ENCODE measurements at regions not wholly inside any gene's neighbourhood (a gene's known extent, or its start where the extent isn't known, plus 50 kb on each side); places are given as distances from the start of the nearest gene placed in this dataset.

DNA sequence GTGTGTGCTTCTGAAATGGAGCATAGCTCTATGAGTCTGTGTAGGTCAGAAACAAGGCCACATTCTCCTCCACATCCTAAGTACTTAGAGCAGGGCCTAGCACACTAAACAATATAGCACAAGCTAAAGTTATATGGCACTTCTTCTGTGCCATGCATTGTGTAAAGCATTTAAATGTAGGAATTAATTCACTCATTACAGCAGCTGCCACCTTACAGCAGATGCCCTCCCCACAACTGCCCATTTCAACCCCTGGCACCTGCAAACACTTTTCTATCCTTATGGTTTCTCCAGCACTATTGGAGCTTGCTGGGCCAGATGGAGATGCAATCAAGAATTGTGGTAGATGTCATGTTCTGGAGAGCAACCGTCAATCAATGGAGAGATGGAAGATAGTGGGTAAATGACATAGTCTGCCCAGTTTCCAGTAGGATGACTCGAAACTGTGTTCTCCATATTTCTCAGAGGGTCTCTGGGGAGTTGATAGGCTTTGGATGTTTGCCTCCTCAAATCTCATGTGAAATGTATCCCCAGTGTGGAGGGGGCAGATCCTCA lies 373.7 kb downstream of the DOK5 start:
- H3K27ac ChIP-seq (ENCODE audit: insufficient read length, low read depth, low read length), result no peak overlapping the region
- H3K4me1 ChIP-seq (ENCODE audit: insufficient read depth, low read length), result no peaks in the 10 kb centered on the region
- no peak overlapping the region for H4K5ac ChIP-seq (ENCODE audit: insufficient read length, low read depth, low read length)
- H3K4me1 Mint-ChIP-seq, result peaks cover 3 to 4% of the 10 kb centered on the region in 2 experiments; a peak in 1 of 4 replicates
- H3K9ac ChIP-seq (ENCODE audit: extremely low read depth, insufficient read length, low read length), result no peak overlapping the region
- no peaks in the 10 kb centered on the region for H3K23me2 ChIP-seq (ENCODE audit: insufficient read length, low read depth, low read length, poor library complexity, severe bottlenecking)
- no peak overlapping the region for H3K18ac ChIP-seq (ENCODE audit: insufficient read length, low read depth, low read length)
- no peak overlapping the region for H2BK120ac ChIP-seq (ENCODE audit: low read depth, low read length, poor library complexity, severe bottlenecking)
- H3K9me3 ChIP-seq (ENCODE audit: control insufficient read depth, low read depth, low read length), result no peaks in the 10 kb centered on the region
- WGBS (ENCODE audit: extremely low coverage, insufficient read length, low lambda C conversion rate), result no CpG with 5 or more reads among the region's 2 CpGs
- H3K79me2 ChIP-seq (ENCODE audit: insufficient read depth, low read length), result no peaks in the 10 kb centered on the region
- H3K27ac Mint-ChIP-seq, result no peak overlapping the region
- no peak overlapping the region for H3K56ac ChIP-seq (ENCODE audit: insufficient read length, low read depth, low read length)
- H3K36me3 Mint-ChIP-seq (ENCODE audit: insufficient read depth in 1 of 3, low read depth in 3 of 3), result no peaks in the 10 kb centered on the region
- H4K91ac ChIP-seq (ENCODE audit: insufficient read length, low read depth, low read length), result no peak overlapping the region
- no peaks in the 10 kb centered on the region for H3K27me3 Mint-ChIP-seq (ENCODE audit: low read depth)
- H3K4me3 Mint-ChIP-seq, result no peak overlapping the region
- no peak overlapping the region for H2BK12ac ChIP-seq (ENCODE audit: insufficient read length, low read depth, low read length)
- H4K8ac ChIP-seq (replicated peaks; ENCODE audit: insufficient read length, low read depth, low read length), result no peak overlapping the region
- H2AFZ ChIP-seq (ENCODE audit: low read length), result no peak overlapping the region
- no peaks in the 10 kb centered on the region; a peak in 1 of 5 replicates for H3K9me3 Mint-ChIP-seq
- H3K4me2 ChIP-seq (ENCODE audit: insufficient read depth, insufficient read length, low read length), result no peak overlapping the region
- no peak overlapping the region for H3K23ac ChIP-seq (ENCODE audit: insufficient read length, low read depth, low read length)
- no peaks in the 10 kb centered on the region for H3K79me1 ChIP-seq (ENCODE audit: insufficient read depth, low read depth, low read length, poor library complexity, severe bottlenecking)
- H4K20me1 ChIP-seq (ENCODE audit: control insufficient read depth, insufficient read depth, insufficient read length), result no peaks in the 10 kb centered on the region
- H3K27me3 ChIP-seq (ENCODE audit: insufficient read depth, low read length), result no peaks in the 10 kb centered on the region
- H3K4ac ChIP-seq (ENCODE audit: low read depth, low read length), result no peak overlapping the region
- no peak overlapping the region for H2BK20ac ChIP-seq (ENCODE audit: low read depth, low read length, poor library complexity, severe bottlenecking)
- H2AK5ac ChIP-seq (ENCODE audit: insufficient read length, low read length), result no peak overlapping the region
- no peak for DNase-seq
- TF ChIP-seq, protein P1, sequence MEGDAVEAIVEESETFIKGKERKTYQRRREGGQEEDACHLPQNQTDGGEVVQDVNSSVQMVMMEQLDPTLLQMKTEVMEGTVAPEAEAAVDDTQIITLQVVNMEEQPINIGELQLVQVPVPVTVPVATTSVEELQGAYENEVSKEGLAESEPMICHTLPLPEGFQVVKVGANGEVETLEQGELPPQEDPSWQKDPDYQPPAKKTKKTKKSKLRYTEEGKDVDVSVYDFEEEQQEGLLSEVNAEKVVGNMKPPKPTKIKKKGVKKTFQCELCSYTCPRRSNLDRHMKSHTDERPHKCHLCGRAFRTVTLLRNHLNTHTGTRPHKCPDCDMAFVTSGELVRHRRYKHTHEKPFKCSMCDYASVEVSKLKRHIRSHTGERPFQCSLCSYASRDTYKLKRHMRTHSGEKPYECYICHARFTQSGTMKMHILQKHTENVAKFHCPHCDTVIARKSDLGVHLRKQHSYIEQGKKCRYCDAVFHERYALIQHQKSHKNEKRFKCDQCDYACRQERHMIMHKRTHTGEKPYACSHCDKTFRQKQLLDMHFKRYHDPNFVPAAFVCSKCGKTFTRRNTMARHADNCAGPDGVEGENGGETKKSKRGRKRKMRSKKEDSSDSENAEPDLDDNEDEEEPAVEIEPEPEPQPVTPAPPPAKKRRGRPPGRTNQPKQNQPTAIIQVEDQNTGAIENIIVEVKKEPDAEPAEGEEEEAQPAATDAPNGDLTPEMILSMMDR (conservative IDR thresholded peaks at IDR 0.05), result no peak
- H2BK15ac ChIP-seq (ENCODE audit: low read depth, low read length), result no peak overlapping the region
- H3T11ph ChIP-seq (ENCODE audit: low read length), result no peak overlapping the region
- no peak overlapping the region for H2BK5ac ChIP-seq (ENCODE audit: insufficient read length, low read length)
- no peak overlapping the region for H3K14ac ChIP-seq (ENCODE audit: insufficient read depth, low read length)

Measured in H9 (cell line).